PC-3 (cell line): ENCODE measurements at regions not wholly inside any gene's neighbourhood (a gene's known extent, or its start where the extent isn't known, plus 50 kb on each side); places are given as distances from the start of the nearest gene placed in this dataset.

Experiments
- ATAC-seq: fragments of 200-7000 bp; cut with Tn5 transposase; 2 replicates; pipeline ENCODE4 v1.9.1; 2020; ENCODE audit warnings: mild to moderate bottlenecking, moderate library complexity
- BruUV-seq: library from RNA; stranded (reverse); fragments of 400-500 nt; replicated peaks from 2 replicates; lab custom pipeline; 2021; lab: Mats Ljungman, UMichigan
- CTCF ChIA-PET: fragments of 300-600 bp; sonication (Branson Sonifier 250); formaldehyde crosslinking; loops from one replicate; lab custom pipeline; 2022; ENCODE audit warnings: antibody characterized with exemption; lab: Charles Lee
- POLR2A ChIA-PET: fragments of 300-600 bp; sonication (Branson Sonifier 250); formaldehyde crosslinking; loops from one replicate; lab custom pipeline; 2022; ENCODE audit warnings: antibody characterized with exemption; ENCODE audit not compliant: unreplicated experiment; lab: Charles Lee
- DNase-seq: peaks from one replicate; pipeline ENCODE4 v3.0.0-alpha.2; 2015
- H2AFZ ChIP-seq: fragments of 300-600 bp; sonication (generic); 2 replicates; pipeline ENCODE4 v1.6.0; 2016; ENCODE audit warnings: antibody characterized with exemption, low read length
- H3F3A ChIP-seq: fragments of 300-600 bp; sonication (generic); one replicate; pipeline ENCODE4 v1.6.0; 2017; ENCODE audit warnings: antibody characterized with exemption, low read length, control low read depth, mild to moderate bottlenecking; ENCODE audit not compliant: unreplicated experiment
- H3K27ac ChIP-seq: fragments of 300-600 bp; sonication (generic); 2 replicates; pipeline ENCODE4 v1.5.1; 2016; ENCODE audit warnings: mild to moderate bottlenecking, low read length
- H3K27me3 ChIP-seq: fragments of 300-600 bp; sonication (generic); 2 replicates; pipeline ENCODE4 v1.6.1; 2016; ENCODE audit warnings: low read length, mixed read lengths
- H3K36me3 ChIP-seq: fragments of 300-600 bp; sonication (generic); 2 replicates; pipeline ENCODE4 v1.6.1; 2016; ENCODE audit warnings: low read depth, mixed run types, low read length, mixed read lengths
- H3K4me1 ChIP-seq: fragments of 300-600 bp; sonication (generic); 2 replicates; pipeline ENCODE4 v1.5.1; 2016; ENCODE audit warnings: low read length; ENCODE audit not compliant: insufficient read depth
- H3K4me2 ChIP-seq: fragments of 300-600 bp; sonication (generic); 2 replicates; pipeline ENCODE4 v1.6.0; 2016; ENCODE audit warnings: low read length
- H3K4me3 ChIP-seq: fragments of 300-600 bp; sonication (generic); 2 replicates; pipeline ENCODE4 v1.5.1; 2016; ENCODE audit warnings: mild to moderate bottlenecking, low read length, mixed read lengths
- H3K79me2 ChIP-seq: fragments of 300-600 bp; sonication (generic); 2 replicates; pipeline ENCODE4 v1.6.1; 2017; ENCODE audit warnings: low read length, mixed read lengths
- H3K9ac ChIP-seq: fragments of 300-600 bp; sonication (generic); 2 replicates; pipeline ENCODE4 v1.6.0; 2016; ENCODE audit warnings: mild to moderate bottlenecking, low read length
- H3K9me2 ChIP-seq: fragments of 300-600 bp; sonication (generic); replicated peaks from 2 replicates; pipeline ENCODE4 v1.6.1; 2016; ENCODE audit warnings: mixed run types, low read length, mixed read lengths
- H3K9me3 ChIP-seq: fragments of 300-600 bp; sonication (generic); 2 replicates; pipeline ENCODE4 v1.6.1; 2016; ENCODE audit warnings: low read length, mixed read lengths
- H4K20me1 ChIP-seq: fragments of 300-600 bp; sonication (generic); 2 replicates; pipeline ENCODE4 v1.6.1; 2016; ENCODE audit warnings: low read length, mixed read lengths
- EZH2 ChIP-seq: fragments of 300-600 bp; sonication (generic); IDR thresholded peaks from one replicate; pipeline ENCODE4 v1.6.1; 2017; ENCODE audit warnings: antibody characterized with exemption, mild to moderate bottlenecking, low read length; ENCODE audit not compliant: unreplicated experiment
- EZH2phosphoT487 ChIP-seq: fragments of 300-600 bp; sonication (generic); IDR thresholded peaks from 2 replicates; pipeline ENCODE4 v1.6.1; 2018; ENCODE audit warnings: mild to moderate bottlenecking, antibody characterized with exemption, low read length, borderline replicate concordance
- intact Hi-C: fragments of 100-400 bp; cut with micrococcal nuclease; formaldehyde crosslinking; loops from 2 replicates; pipeline ENCODE4 v1.9.0; 2023
- TF ChIP-seq, protein P1 (sequence below): fragments of 300-600 bp; sonication (generic); conservative IDR thresholded peaks from 2 replicates; pipeline ENCODE4 v1.5.1; 2017; ENCODE audit warnings: antibody characterized with exemption, low read depth, mild to moderate bottlenecking, low read length

DNA sequence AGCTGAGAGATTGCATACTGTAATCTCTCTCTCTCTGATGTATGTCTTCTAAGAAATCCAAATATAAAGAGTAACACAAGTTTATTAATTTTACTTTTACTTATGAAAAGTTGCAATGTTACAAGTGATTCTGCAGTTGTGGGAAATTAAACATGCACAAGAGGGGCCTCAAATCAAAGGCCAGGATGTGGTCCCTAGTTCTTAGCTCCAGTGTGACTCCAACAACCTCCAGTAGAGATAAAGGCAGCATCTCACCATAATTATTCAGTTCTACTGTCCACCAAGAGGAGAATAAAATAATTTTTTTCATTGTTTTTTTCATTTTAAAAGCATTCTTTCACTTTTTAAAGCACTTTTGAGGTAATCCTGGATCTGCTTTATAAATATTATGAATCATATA is 223.3 kb downstream of the RAP2B start:
- Histone ChIP-seq H3K4me2 (no peak overlapping the region), H3K27me3 (no peaks in the 10 kb centered on the region), H4K20me1 (no peaks in the 10 kb centered on the region), H3K27ac (no peak overlapping the region), H3K79me2 (no peaks in the 10 kb centered on the region), H3K4me3 (no peak overlapping the region), H3K36me3 (no peaks in the 10 kb centered on the region), H2AFZ (no peak overlapping the region), H3K9ac (no peak overlapping the region), H3F3A (no peaks in the 10 kb centered on the region), H3K9me2 (no peaks in the 10 kb centered on the region), H3K4me1 (no peaks in the 10 kb centered on the region), H3K9me3 (no peaks in the 10 kb centered on the region)
- BruUV-seq = no TSS peak
- ChIA-PET POLR2A (no interaction called here), CTCF (no interaction called here)
- DNase-seq = no peak
- intact Hi-C loops = no loop called here
- no peak for ATAC-seq
- TF ChIP-seq, protein P1, sequence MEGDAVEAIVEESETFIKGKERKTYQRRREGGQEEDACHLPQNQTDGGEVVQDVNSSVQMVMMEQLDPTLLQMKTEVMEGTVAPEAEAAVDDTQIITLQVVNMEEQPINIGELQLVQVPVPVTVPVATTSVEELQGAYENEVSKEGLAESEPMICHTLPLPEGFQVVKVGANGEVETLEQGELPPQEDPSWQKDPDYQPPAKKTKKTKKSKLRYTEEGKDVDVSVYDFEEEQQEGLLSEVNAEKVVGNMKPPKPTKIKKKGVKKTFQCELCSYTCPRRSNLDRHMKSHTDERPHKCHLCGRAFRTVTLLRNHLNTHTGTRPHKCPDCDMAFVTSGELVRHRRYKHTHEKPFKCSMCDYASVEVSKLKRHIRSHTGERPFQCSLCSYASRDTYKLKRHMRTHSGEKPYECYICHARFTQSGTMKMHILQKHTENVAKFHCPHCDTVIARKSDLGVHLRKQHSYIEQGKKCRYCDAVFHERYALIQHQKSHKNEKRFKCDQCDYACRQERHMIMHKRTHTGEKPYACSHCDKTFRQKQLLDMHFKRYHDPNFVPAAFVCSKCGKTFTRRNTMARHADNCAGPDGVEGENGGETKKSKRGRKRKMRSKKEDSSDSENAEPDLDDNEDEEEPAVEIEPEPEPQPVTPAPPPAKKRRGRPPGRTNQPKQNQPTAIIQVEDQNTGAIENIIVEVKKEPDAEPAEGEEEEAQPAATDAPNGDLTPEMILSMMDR = no peak
- TF ChIP-seq EZH2 = no peak

DNA sequence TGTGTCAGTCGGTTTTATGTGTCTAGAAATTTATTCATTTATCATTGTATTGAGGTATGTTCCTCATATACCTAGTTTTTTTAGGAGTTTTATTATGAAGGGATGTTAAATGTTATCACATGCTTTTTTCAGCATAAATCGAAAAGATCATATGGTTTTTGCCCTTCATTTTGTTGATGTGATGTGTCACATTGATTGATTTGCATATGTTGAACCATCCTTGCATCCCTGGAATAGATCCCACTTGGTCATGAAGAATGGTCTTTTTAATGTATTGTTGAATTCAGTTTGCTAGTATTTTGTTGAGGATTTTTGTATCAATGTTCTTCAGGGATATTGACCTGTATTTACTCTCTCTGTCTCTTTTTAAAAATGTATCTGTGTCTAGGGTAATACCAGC is 230.3 kb downstream of the RAP2B start:
- Histone ChIP-seq H3K27ac (no peak overlapping the region), H2AFZ (no peak overlapping the region), H3K36me3 (no peaks in the 10 kb centered on the region), H4K20me1 (no peaks in the 10 kb centered on the region), H3F3A (no peaks in the 10 kb centered on the region), H3K79me2 (no peaks in the 10 kb centered on the region), H3K4me1 (no peaks in the 10 kb centered on the region), H3K9me3 (0 out of 2 replicates have a peak, but pooled peaks cover 21% of the 10 kb centered on the region), H3K9me2 (no peaks in the 10 kb centered on the region), H3K4me2 (no peak overlapping the region), H3K27me3 (no peaks in the 10 kb centered on the region), H3K4me3 (no peak overlapping the region), H3K9ac (no peak overlapping the region)
- intact Hi-C loops = no loop called here
- no TSS peak for BruUV-seq
- DNase-seq = no peak
- no peak for ATAC-seq
- TF ChIP-seq EZH2 (no peak), EZH2phosphoT487 (no peak)
- TF ChIP-seq, protein P1 = no peak
- ChIA-PET CTCF (no interaction called here), POLR2A (no interaction called here)

DNA sequence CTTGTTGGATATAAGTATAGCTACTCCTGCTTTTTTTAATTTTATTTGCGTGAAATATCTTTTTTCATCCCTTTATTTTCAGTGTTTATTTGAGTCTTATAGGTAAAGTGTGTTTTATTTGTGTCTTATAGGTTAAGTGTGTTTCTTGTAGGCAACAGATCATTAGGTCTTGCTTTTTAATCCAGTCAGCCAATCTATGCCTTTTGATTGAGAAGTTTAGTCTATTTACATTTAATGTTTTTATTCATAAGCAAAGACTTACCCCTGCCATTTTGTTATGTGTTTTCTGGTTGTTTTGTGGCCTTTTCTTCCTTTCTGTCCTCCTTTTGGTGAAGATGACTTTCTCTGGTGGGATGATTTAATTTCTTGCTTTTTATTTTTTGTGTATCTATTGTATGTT is 232.0 kb downstream of the RAP2B start:
- Histone ChIP-seq H3K4me3 (no peak overlapping the region), H3K79me2 (no peaks in the 10 kb centered on the region), H3K36me3 (no peaks in the 10 kb centered on the region), H3K4me2 (no peak overlapping the region), H2AFZ (no peak overlapping the region), H3K9ac (no peak overlapping the region), H3K9me3 (0 out of 2 replicates have a peak, but pooled peaks cover 21% of the 10 kb centered on the region), H3K27me3 (no peaks in the 10 kb centered on the region), H3K27ac (no peak overlapping the region), H3K4me1 (no peaks in the 10 kb centered on the region), H4K20me1 (no peaks in the 10 kb centered on the region), H3K9me2 (no peaks in the 10 kb centered on the region), H3F3A (no peaks in the 10 kb centered on the region)
- no TSS peak for BruUV-seq
- ATAC-seq (no peak), DNase-seq (no peak)
- ChIA-PET CTCF (no interaction called here), POLR2A (no interaction called here)
- intact Hi-C loops = no loop called here
- no peak for TF ChIP-seq EZH2
- no peak for TF ChIP-seq EZH2phosphoT487
- TF ChIP-seq, protein P1 = no peak
